Frontal cortex (tissue), 3 donors: ENCODE measurements at regions not wholly inside any gene's neighbourhood (a gene's known extent, or its start where the extent isn't known, plus 50 kb on each side); places are given as distances from the start of the nearest gene placed in this dataset.
"Not testable (repeated sequence)": the region's sequence is repeated elsewhere in the genome, so short reads cannot be mapped to it uniquely, and the experiment has no call there.

Experiments
- DNase-seq, 2 donors: peaks; one replicate each; pipeline ENCODE4 v3.0.0; 2012; ENCODE audit warnings: low spot score in 2 of 2
- FAIRE-seq: peaks from 2 replicates; lab custom pipeline; 2012; peaks lifted over from hg19 to GRCh38; lab: Jason Lieb, UNC
- donor health status: control.
- donor health status: control.
- donor health status: control.

GRCh38 chr6:113659762-113660404 lies 197.3 kb upstream of the MARCKS start:
- DNase-seq (no peak), FAIRE-seq (no peak)

- FAIRE-seq (no peak), DNase-seq (no peak)
These were observed 196.3 kb upstream of the MARCKS start for GRCh38 chr6:113660819-113661218.

- no peak for DNase-seq
- FAIRE-seq, result no peak
These were observed 195.0 kb upstream of the MARCKS start for GRCh38 chr6:113662093-113662665.

GRCh38 chr6:113662688-113663333 lies 194.3 kb upstream of the MARCKS start:
- FAIRE-seq, result no peak
- DNase-seq, result no peak

- DNase-seq (no peak), FAIRE-seq (no peak)
These were observed 192.2 kb upstream of the MARCKS start for GRCh38 chr6:113664909-113665308.

GRCh38 chr6:113668641-113669408 lies 188.3 kb upstream of the MARCKS start:
- FAIRE-seq, result no peak
- DNase-seq, result no peak

GRCh38 chr6:113669606-113670005 lies 187.5 kb upstream of the MARCKS start:
- DNase-seq, result no peak
- FAIRE-seq, result no peak

GRCh38 chr6:113671421-113671820 lies 185.7 kb upstream of the MARCKS start:
- FAIRE-seq, result no peak
- DNase-seq, result no peak

GRCh38 chr6:113672491-113673149 lies 184.5 kb upstream of the MARCKS start:
- DNase-seq (no peak), FAIRE-seq (no peak)

GRCh38 chr6:113674075-113674474 lies 183.1 kb upstream of the MARCKS start:
- FAIRE-seq (no peak), DNase-seq (no peak)

GRCh38 chr6:113676057-113676456 lies 181.1 kb upstream of the MARCKS start:
- no peak for DNase-seq

GRCh38 chr6:113676968-113677367 lies 180.2 kb upstream of the MARCKS start:
- DNase-seq (no peak), FAIRE-seq (no peak)

More at GRCh38 chr6:113676057-113676456, 181.1 kb upstream of the MARCKS start:
- no peak for FAIRE-seq

GRCh38 chr6:113679051-113679450 lies 178.1 kb upstream of the MARCKS start:
- FAIRE-seq, result no peak
- DNase-seq, result no peak

- FAIRE-seq (no peak), DNase-seq (no peak)
These were observed 176.8 kb upstream of the MARCKS start for GRCh38 chr6:113680301-113680700.

GRCh38 chr6:113683968-113684367 lies 173.2 kb upstream of the MARCKS start:
- DNase-seq (no peak), FAIRE-seq (no peak)

- DNase-seq, result no peak
- FAIRE-seq, result no peak
These were observed 172.7 kb upstream of the MARCKS start for GRCh38 chr6:113684382-113684901.

GRCh38 chr6:113686049-113686448 lies 171.1 kb upstream of the MARCKS start:
- no peak for DNase-seq
- no peak for FAIRE-seq

- not testable (repeated sequence) for DNase-seq, FAIRE-seq
These were observed 167.5 kb upstream of the MARCKS start for GRCh38 chr6:113689620-113690019.

- DNase-seq, result no peak
These were observed 166.6 kb upstream of the MARCKS start for GRCh38 chr6:113690281-113691259.

More at GRCh38 chr6:113690281-113691259, 166.6 kb upstream of the MARCKS start:
- no peak for FAIRE-seq
